ENCODE measurements at regions not wholly inside any gene's neighbourhood (a gene's known extent, or its start where the extent isn't known, plus 50 kb on each side); places are given as distances from the start of the nearest gene placed in this dataset.

GRCh38 chr6:1464781-1465370, 75.5 kb downstream of the FOXF2 start:
- no peak overlapping the region for H3K4me3 ChIP-seq
- H3K9ac ChIP-seq (ENCODE audit: insufficient read depth in 1 of 2, low read length in 2 of 2): no peak overlapping the region
- DNase-seq (peak in 1 of 3 donors; percentile 8), ATAC-seq (ENCODE audit: insufficient read depth, low FRiP score) (no peak)
- TF ChIP-seq CTCF (IDR thresholded peaks at IDR 0.05; ENCODE audit: control extremely low read depth, extremely low read depth): no peak
- no peaks in the 10 kb centered on the region for H3K4me1 ChIP-seq (ENCODE audit: control insufficient read depth in 5 of 5, insufficient read depth in 5 of 5, low read length in 5 of 5)
- H3K27me3 ChIP-seq (ENCODE audit: control insufficient read depth in 3 of 3, insufficient read depth in 3 of 3, low read length in 2 of 3): no peaks in the 10 kb centered on the region
- H3K27ac ChIP-seq (ENCODE audit: low read depth in 1 of 2, low read length in 1 of 2): no peak overlapping the region
- 73 to 86% methylated on average over 7 of the region's 7 CpGs for WGBS, 2 donors
- H3K36me3 ChIP-seq (ENCODE audit: control insufficient read depth in 4 of 4, insufficient read depth in 4 of 4, low read length in 4 of 4): no peaks in the 10 kb centered on the region
- peaks cover 0 to 2% (median 0%) of the 10 kb centered on the region in 4 donors for H3K9me3 ChIP-seq (ENCODE audit: control insufficient read depth in 4 of 4, insufficient read depth in 3 of 4, low read length in 3 of 4)

GRCh38 chr6:1468126-1468525, 78.8 kb downstream of the FOXF2 start:
- ATAC-seq (ENCODE audit: insufficient read depth, low FRiP score): no peak
- H3K27me3 ChIP-seq (ENCODE audit: control insufficient read depth in 3 of 3, insufficient read depth in 3 of 3, low read length in 2 of 3): no peaks in the 10 kb centered on the region
- H3K36me3 ChIP-seq (ENCODE audit: control insufficient read depth in 4 of 4, insufficient read depth in 4 of 4, low read length in 4 of 4): no peaks in the 10 kb centered on the region
- no peak overlapping the region for H3K27ac ChIP-seq (ENCODE audit: low read depth in 1 of 2, low read length in 1 of 2)
- H3K4me1 ChIP-seq (ENCODE audit: control insufficient read depth in 5 of 5, insufficient read depth in 5 of 5, low read length in 5 of 5): no peaks in the 10 kb centered on the region
- H3K9ac ChIP-seq (ENCODE audit: insufficient read depth in 1 of 2, low read length in 2 of 2): no peak overlapping the region
- no peak for TF ChIP-seq CTCF (IDR thresholded peaks at IDR 0.05; ENCODE audit: control extremely low read depth, extremely low read depth)
- 45 to 46% methylated on average over 7 of the region's 7 CpGs for WGBS, 2 donors
- no peak for DNase-seq
- no peak overlapping the region for H3K4me3 ChIP-seq
- H3K9me3 ChIP-seq (ENCODE audit: control insufficient read depth in 4 of 4, insufficient read depth in 3 of 4, low read length in 3 of 4): peaks cover 0 to 2% (median 0%) of the 10 kb centered on the region in 4 donors

GRCh38 chr6:1470040-1470439, 80.7 kb downstream of the FOXF2 start:
- Histone ChIP-seq H3K4me1 (ENCODE audit: control insufficient read depth in 5 of 5, insufficient read depth in 5 of 5, low read length in 5 of 5) (no peaks in the 10 kb centered on the region), H3K4me3 (no peak overlapping the region), H3K27ac (ENCODE audit: low read depth in 1 of 2, low read length in 1 of 2) (no peak overlapping the region), H3K9ac (ENCODE audit: insufficient read depth in 1 of 2, low read length in 2 of 2) (no peak overlapping the region), H3K9me3 (ENCODE audit: control insufficient read depth in 4 of 4, insufficient read depth in 3 of 4, low read length in 3 of 4) (peaks cover 0 to 2% (median 0%) of the 10 kb centered on the region in 4 donors), H3K27me3 (ENCODE audit: control insufficient read depth in 3 of 3, insufficient read depth in 3 of 3, low read length in 2 of 3) (no peaks in the 10 kb centered on the region), H3K36me3 (ENCODE audit: control insufficient read depth in 4 of 4, insufficient read depth in 4 of 4, low read length in 4 of 4) (no peaks in the 10 kb centered on the region)
- DNase-seq (no peak), ATAC-seq (ENCODE audit: insufficient read depth, low FRiP score) (no peak)
- WGBS, 2 donors: 58 to 73% methylated on average over 3 of the region's 3 CpGs
- no peak for TF ChIP-seq CTCF (IDR thresholded peaks at IDR 0.05; ENCODE audit: control extremely low read depth, extremely low read depth)

- DNase-seq (no peak), ATAC-seq (ENCODE audit: insufficient read depth, low FRiP score) (no peak)
- no peak for TF ChIP-seq CTCF (IDR thresholded peaks at IDR 0.05; ENCODE audit: control extremely low read depth, extremely low read depth)
- Histone ChIP-seq H3K36me3 (ENCODE audit: control insufficient read depth in 4 of 4, insufficient read depth in 4 of 4, low read length in 4 of 4) (no peaks in the 10 kb centered on the region), H3K27ac (ENCODE audit: low read depth in 1 of 2, low read length in 1 of 2) (no peak overlapping the region), H3K9me3 (ENCODE audit: control insufficient read depth in 4 of 4, insufficient read depth in 3 of 4, low read length in 3 of 4) (peaks cover 0 to 2% (median 0%) of the 10 kb centered on the region in 4 donors), H3K9ac (ENCODE audit: insufficient read depth in 1 of 2, low read length in 2 of 2) (no peak overlapping the region), H3K27me3 (ENCODE audit: control insufficient read depth in 3 of 3, insufficient read depth in 3 of 3, low read length in 2 of 3) (no peaks in the 10 kb centered on the region), H3K4me3 (no peak overlapping the region), H3K4me1 (ENCODE audit: control insufficient read depth in 5 of 5, insufficient read depth in 5 of 5, low read length in 5 of 5) (no peaks in the 10 kb centered on the region)
Observed at GRCh38 chr6:1472643-1473042, 83.3 kb downstream of the FOXF2 start.

All from lung (tissue), 11 donors.